CD4-positive, alpha-beta T cell (primary cell): ENCODE measurements at regions not wholly inside any gene's neighbourhood (a gene's known extent, or its start where the extent isn't known, plus 50 kb on each side); places are given as distances from the start of the nearest gene placed in this dataset.

Experiments
- ATAC-seq: fragments of 200-7000 bp; cut with Tn5 transposase; one replicate; pipeline ENCODE4 v1.10.0; 2022; ENCODE audit warnings: mild to moderate bottlenecking; ENCODE audit not compliant: poor library complexity
- CTCF ChIA-PET: fragments of 350-600 bp; sonication (Branson Sonifier 250); formaldehyde crosslinking; loops from one replicate; lab custom pipeline; 2021; ENCODE audit warnings: antibody characterized with exemption, inconsistent platforms; lab: Charles Lee
- POLR2A ChIA-PET: fragments of 350-600 bp; sonication (Branson Sonifier 250); formaldehyde crosslinking; loops from one replicate; lab custom pipeline; 2021; ENCODE audit warnings: antibody characterized with exemption, inconsistent platforms; lab: Charles Lee
- DNase-seq, 14 experiments: peaks; one replicate each; pipeline ENCODE4 v3.0.0-alpha.2; 2013 to 2020; ENCODE audit warnings: mixed read lengths in 2 of 14
- H3K27ac ChIP-seq, 2 donors: one replicate each; pipeline versions ENCODE4 v1.5.1 to v1.7.0; 2013; ENCODE audit warnings: low read length in 2 of 2, low read depth in 1 of 2, mild to moderate bottlenecking in 1 of 2
- H3K27me3 ChIP-seq, 2 experiments: 1 replicate in 1 of 2; 2 replicates in 1 of 2; pipeline versions ENCODE4 v1.6.1 to v1.7.0; 2013; ENCODE audit warnings: low read length in 2 of 2, control low read depth in 1 of 2, mild to moderate bottlenecking in 1 of 2, moderate library complexity in 1 of 2; ENCODE audit not compliant: insufficient read depth in 2 of 2, control insufficient read depth in 1 of 2
- H3K36me3 ChIP-seq: one replicate; pipeline ENCODE4 v1.6.1; 2013; ENCODE audit warnings: low read length, control low read depth; ENCODE audit not compliant: insufficient read depth
- H3K4me1 ChIP-seq: one replicate; pipeline ENCODE4 v1.6.1; 2013; ENCODE audit warnings: low read length, control low read depth; ENCODE audit not compliant: insufficient read depth
- H3K4me3 ChIP-seq: one replicate; pipeline ENCODE4 v1.5.1; 2013; ENCODE audit warnings: mild to moderate bottlenecking, low read length, moderate library complexity
- H3K9me3 ChIP-seq, 2 experiments: 1 replicate in 1 of 2; 2 replicates in 1 of 2; pipeline versions ENCODE4 v1.6.1 to v1.7.0; 2013; ENCODE audit warnings: low read length in 2 of 2, mild to moderate bottlenecking in 2 of 2, control low read depth in 1 of 2, moderate library complexity in 1 of 2; ENCODE audit not compliant: control insufficient read depth in 1 of 2, insufficient read depth in 1 of 2
- H3K27ac Mint-ChIP-seq: one replicate; pipeline ENCODE4 v1.8.0; 2020; ENCODE audit warnings: mixed read lengths
- H3K27me3 Mint-ChIP-seq: one replicate; pipeline ENCODE4 v1.8.0; 2021; ENCODE audit warnings: mixed read lengths
- H3K36me3 Mint-ChIP-seq: one replicate; pipeline ENCODE4 v1.8.0; 2021; ENCODE audit warnings: low read depth, mixed read lengths
- H3K4me1 Mint-ChIP-seq: one replicate; pipeline ENCODE4 v1.8.0; 2021; ENCODE audit warnings: low read depth, mixed read lengths
- H3K4me3 Mint-ChIP-seq: one replicate; pipeline ENCODE4 v1.8.0; 2020; ENCODE audit warnings: mild to moderate bottlenecking, mixed read lengths
- H3K9me3 Mint-ChIP-seq: one replicate; pipeline ENCODE4 v1.8.0; 2020; ENCODE audit warnings: mixed read lengths
- CTCF ChIP-seq: fragments of 200-600 bp; IDR thresholded peaks from one replicate; pipeline ENCODE4 v1.8.0; 2022; ENCODE audit warnings: antibody characterized with exemption, mild to moderate bottlenecking
- intact Hi-C, 2 experiments: fragments of 100-400 bp; cut with DNase I in 1 of 2; cut with micrococcal nuclease in 1 of 2; formaldehyde crosslinking; loops; one replicate each; pipeline versions ENCODE4 v1.15.1 to v1.9.0; 2023 to 2025; cut with DNase I, micrococcal nuclease

GRCh38 chr15:55031727-55032126 lies 165.0 kb downstream of the RSL24D1 start:
- H3K27ac ChIP-seq = no peak overlapping the region
- no peaks in the 10 kb centered on the region for H3K27me3 ChIP-seq
- ChIA-PET POLR2A (interaction anchor here (0.9 kb wide), 1 partner anchor 11 kb away, joined by 3 read pairs; no protein-coding TSS in a partner anchor), CTCF (no interaction called here)
- H3K4me3 Mint-ChIP-seq = no peak overlapping the region
- TF ChIP-seq CTCF = no peak
- H3K36me3 Mint-ChIP-seq = no peaks in the 10 kb centered on the region
- H3K9me3 ChIP-seq = no peaks in the 10 kb centered on the region
- intact Hi-C loops = no loop called here
- H3K4me1 ChIP-seq = no peaks in the 10 kb centered on the region
- ATAC-seq = no peak
- H3K4me1 Mint-ChIP-seq = no peaks in the 10 kb centered on the region
- no peak overlapping the region for H3K4me3 ChIP-seq
- peaks cover 29% of the 10 kb centered on the region for H3K27me3 Mint-ChIP-seq
- no peaks in the 10 kb centered on the region for H3K36me3 ChIP-seq
- no peak for DNase-seq
- no peaks in the 10 kb centered on the region for H3K9me3 Mint-ChIP-seq
- H3K27ac Mint-ChIP-seq = no peak overlapping the region

- H3K4me3 Mint-ChIP-seq = no peak overlapping the region
- Histone ChIP-seq H3K4me3 (no peak overlapping the region), H3K36me3 (no peaks in the 10 kb centered on the region), H3K4me1 (no peaks in the 10 kb centered on the region), H3K27ac (no peak overlapping the region), H3K27me3 (peaks cover 0 to 3% of the 10 kb centered on the region in 2 experiments), H3K9me3 (no peaks in the 10 kb centered on the region)
- H3K27ac Mint-ChIP-seq = no peak overlapping the region
- no peaks in the 10 kb centered on the region for H3K9me3 Mint-ChIP-seq
- no peaks in the 10 kb centered on the region for H3K4me1 Mint-ChIP-seq
- intact Hi-C loops = no loop called here
- CTCF ChIA-PET = no interaction called here
- DNase-seq = no peak
- POLR2A ChIA-PET = no interaction called here
- no peaks in the 10 kb centered on the region for H3K36me3 Mint-ChIP-seq
- TF ChIP-seq CTCF = no peak
- ATAC-seq = no peak
- peaks cover 32% of the 10 kb centered on the region for H3K27me3 Mint-ChIP-seq
Measured at GRCh38 chr15:55026381-55026780, 170.4 kb downstream of the RSL24D1 start.

- intact Hi-C loops = no loop called here
- no peaks in the 10 kb centered on the region for H3K4me1 ChIP-seq
- no peak overlapping the region for H3K4me3 ChIP-seq
- ATAC-seq (no peak), DNase-seq (no peak)
- H3K9me3 ChIP-seq = no peaks in the 10 kb centered on the region
- H3K27me3 ChIP-seq = no peaks in the 10 kb centered on the region
- TF ChIP-seq CTCF = no peak
- no peaks in the 10 kb centered on the region for H3K36me3 ChIP-seq
- Mint-ChIP-seq H3K36me3 (no peaks in the 10 kb centered on the region), H3K4me3 (no peak overlapping the region), H3K27me3 (peaks cover 7% of the 10 kb centered on the region), H3K4me1 (no peaks in the 10 kb centered on the region), H3K9me3 (no peaks in the 10 kb centered on the region), H3K27ac (no peak overlapping the region)
- H3K27ac ChIP-seq = no peak overlapping the region
- POLR2A ChIA-PET = no interaction called here
- CTCF ChIA-PET = no interaction called here
Measured at GRCh38 chr15:55017635-55018034, 179.1 kb downstream of the RSL24D1 start.
